SK-N-SH (cell line): ENCODE measurements at regions not wholly inside any gene's neighbourhood (a gene's known extent, or its start where the extent isn't known, plus 50 kb on each side); places are given as distances from the start of the nearest gene placed in this dataset.

Experiments used
- CTCF ChIA-PET: fragments of 300-600, 350-600 bp; formaldehyde crosslinking; extraction: SDS; loops from one replicate; lab custom pipeline; 2021; lab: Yijun Ruan, JAX
- POLR2A ChIA-PET: fragments of 350-600 bp; sonication (Branson Sonifier 250); formaldehyde crosslinking; extraction: SDS; loops from one replicate; lab custom pipeline; 2020; ENCODE audit warnings: antibody characterized with exemption, inconsistent platforms; lab: Yijun Ruan, JAX
- DNase-seq: peaks from one replicate; pipeline ENCODE4 v3.0.0; 2012
- H2AFZ ChIP-seq: fragments of 200-600 bp; sonication (generic); 2 replicates; pipeline ENCODE4 v1.8.1; 2016; ENCODE audit warnings: antibody characterized with exemption, mild to moderate bottlenecking, low read depth
- H3F3A ChIP-seq: fragments of 200-600 bp; sonication (generic); replicated peaks from 2 replicates; pipeline ENCODE3; 2016; ENCODE audit warnings: antibody characterized with exemption, mild to moderate bottlenecking; ENCODE audit not compliant: insufficient read depth
- H3K27ac ChIP-seq, 2 experiments: fragments of 200-500 bp in 1 of 2; fragments of 200-600 bp in 1 of 2; sonication (Bioruptor generic) in 1 of 2; sonication (generic), shearing (Covaris generic) in 1 of 2; 2 replicates each; pipeline versions ENCODE4 v1.5.1 to v1.6.1; 2014 to 2016; ENCODE audit warnings: low read depth in 2 of 2, inconsistent platforms in 1 of 2, low read length in 1 of 2, mild to moderate bottlenecking in 1 of 2, mixed read lengths in 1 of 2
- H3K27me3 ChIP-seq: fragments of 200-600 bp; sonication (generic), shearing (Covaris generic); 2 replicates; pipeline ENCODE4 v1.6.1; 2016; ENCODE audit warnings: mixed run types; ENCODE audit not compliant: insufficient read depth
- H3K36me3 ChIP-seq, 2 experiments: fragments of 200-500 bp in 1 of 2; fragments of 200-600 bp in 1 of 2; sonication (Bioruptor generic) in 1 of 2; sonication (generic) in 1 of 2; replicated peaks in 1 of 2; 2 replicates each; pipeline versions ENCODE3 to v1.5.1; 2014 to 2016; ENCODE audit warnings: low read length in 1 of 2, mild to moderate bottlenecking in 1 of 2; ENCODE audit not compliant: insufficient read depth in 2 of 2, control insufficient read depth in 1 of 2
- H3K4me1 ChIP-seq, 2 experiments: fragments of 200-500 bp in 1 of 2; fragments of 200-600 bp in 1 of 2; sonication (Bioruptor generic) in 1 of 2; sonication (generic), shearing (Covaris generic) in 1 of 2; 2 replicates each; pipeline versions ENCODE4 v1.5.1 to v1.6.1; 2014 to 2016; ENCODE audit warnings: low read depth in 1 of 2, low read length in 1 of 2, mixed run types in 1 of 2; ENCODE audit not compliant: insufficient read depth in 2 of 2, control insufficient read depth in 1 of 2
- H3K4me2 ChIP-seq: fragments of 200-600 bp; sonication (generic), shearing (Covaris generic); 2 replicates; pipeline ENCODE4 v1.6.1; 2017; ENCODE audit warnings: mixed run types
- H3K4me3 ChIP-seq, 2 experiments: fragments of 200-500 bp in 1 of 2; fragments of 200-600 bp in 1 of 2; sonication (Bioruptor generic) in 1 of 2; sonication (generic), shearing (Covaris generic) in 1 of 2; 2 replicates each; pipeline versions ENCODE4 v1.5.1 to v1.8.1; 2014 to 2016; ENCODE audit warnings: low read depth in 2 of 2, inconsistent platforms in 1 of 2, low read length in 1 of 2, mild to moderate bottlenecking in 1 of 2, mixed read lengths in 1 of 2, moderate library complexity in 1 of 2
- H3K79me2 ChIP-seq: fragments of 200-600 bp; sonication (generic); 2 replicates; pipeline ENCODE4 v1.8.1; 2017; ENCODE audit warnings: mild to moderate bottlenecking; ENCODE audit not compliant: insufficient read depth
- H3K9ac ChIP-seq: fragments of 200-600 bp; sonication (generic); 2 replicates; pipeline ENCODE4 v1.6.1; 2017; ENCODE audit warnings: mixed run types
- H3K9me2 ChIP-seq: fragments of 200-600 bp; sonication (generic); 2 replicates; pipeline ENCODE4 v1.6.1; 2017; ENCODE audit warnings: mixed run types
- H3K9me3 ChIP-seq: fragments of 200-600 bp; sonication (generic); 2 replicates; pipeline ENCODE4 v1.6.1; 2017; ENCODE audit warnings: mixed run types, mild to moderate bottlenecking, moderate library complexity
- H4K20me1 ChIP-seq: fragments of 200-600 bp; sonication (generic); 2 replicates; pipeline ENCODE4 v1.6.1; 2017; ENCODE audit warnings: mild to moderate bottlenecking, mixed run types; ENCODE audit not compliant: insufficient read depth
- EP300 ChIP-seq, 2 experiments: IDR thresholded peaks; 2 replicates each; pipeline versions ENCODE4 v1.4.0 to v1.6.1; 2012; ENCODE audit warnings: borderline replicate concordance in 1 of 2, low read depth in 1 of 2, low read length in 1 of 2
- GABPA ChIP-seq: IDR thresholded peaks from 2 replicates; pipeline ENCODE4 v1.4.0; 2012; ENCODE audit warnings: low read depth, mild to moderate bottlenecking
- JUND ChIP-seq: IDR thresholded peaks from 2 replicates; pipeline ENCODE4 v1.4.0; 2012
- NRF1 ChIP-seq: IDR thresholded peaks from 2 replicates; pipeline ENCODE4 v1.6.1; 2012; ENCODE audit warnings: low read depth, mild to moderate bottlenecking, low read length
- PBX3 ChIP-seq: IDR thresholded peaks from 2 replicates; pipeline ENCODE4; 2012
- POLR2AphosphoS5 ChIP-seq: IDR thresholded peaks from 2 replicates; pipeline ENCODE4 v1.6.1; 2012; ENCODE audit warnings: low read depth, low read length
- RAD21 ChIP-seq: IDR thresholded peaks from 2 replicates; pipeline ENCODE4 v1.6.1; 2012; ENCODE audit warnings: mild to moderate bottlenecking, low read length
- RFX5 ChIP-seq: IDR thresholded peaks from 2 replicates; pipeline ENCODE4 v1.6.1; 2012; ENCODE audit warnings: mild to moderate bottlenecking, improper control_type of control experiment, low read length
- RXRA ChIP-seq: IDR thresholded peaks from 2 replicates; pipeline ENCODE4 v1.4.0; 2012; ENCODE audit warnings: low read depth, mild to moderate bottlenecking, borderline replicate concordance
- SIN3A ChIP-seq: IDR thresholded peaks from 2 replicates; pipeline ENCODE4 v1.6.1; 2012; ENCODE audit warnings: low read depth, mild to moderate bottlenecking, low read length, moderate library complexity, borderline replicate concordance
- TAF1 ChIP-seq: IDR thresholded peaks from 2 replicates; pipeline ENCODE4 v1.6.1; 2012; ENCODE audit warnings: low read depth, mild to moderate bottlenecking, low read length, moderate library complexity, borderline replicate concordance
- USF1 ChIP-seq: IDR thresholded peaks from 2 replicates; pipeline ENCODE4 v1.4.0; 2012; ENCODE audit warnings: low read depth, borderline replicate concordance
- WGBS: methylation state at CpG from one replicate; pipeline ENCODE4 v1.1.6; 2017; ENCODE audit warnings: low lambda C conversion rate; 5-methylcytosine and 5-hydroxymethylcytosine counted together

- Histone ChIP-seq H3K9me3 (no peaks in the 10 kb centered on the region), H2AFZ (no peak overlapping the region), H3K4me3 (no peak overlapping the region), H3F3A (peaks cover 10% of the 10 kb centered on the region), H3K27me3 (no peaks in the 10 kb centered on the region), H4K20me1 (no peaks in the 10 kb centered on the region), H3K4me1 (no peaks in the 10 kb centered on the region), H3K36me3 (no peaks in the 10 kb centered on the region), H3K9ac (no peak overlapping the region), H3K9me2 (no peaks in the 10 kb centered on the region), H3K79me2 (no peaks in the 10 kb centered on the region), H3K27ac (no peak overlapping the region), H3K4me2 (no peak overlapping the region)
- TF ChIP-seq EP300 (IDR thresholded peaks at IDR 0.05; ENCODE audit: borderline replicate concordance in 1 of 2, low read depth in 1 of 2, low read length in 1 of 2), result no peak
- no peak for TF ChIP-seq RFX5
- TF ChIP-seq POLR2AphosphoS5, result no peak
- TF ChIP-seq GABPA, result no peak
- no peak for TF ChIP-seq RAD21
- no peak for TF ChIP-seq SIN3A
- TF ChIP-seq NRF1, result no peak
- TF ChIP-seq JUND, result no peak
- TF ChIP-seq TAF1, result no peak
- ChIA-PET POLR2A (no interaction called here), CTCF (interaction anchor here (0.8 to 1.0 kb wide), 2 partner anchors 172 to 251 kb away, joined by 3 read pairs; no protein-coding TSS in a partner anchor)
- no peak for DNase-seq
- WGBS, result 11% methylated on average over 3 of the region's 3 CpGs
Measured at GRCh38 chr15:98150536-98150935, 190.0 kb downstream of the ARRDC4 start.

- H3K27ac ChIP-seq, result no peak overlapping the region
- H3F3A ChIP-seq, result peaks cover 10% of the 10 kb centered on the region
- no peaks in the 10 kb centered on the region for H3K27me3 ChIP-seq
- H3K4me1 ChIP-seq, result no peaks in the 10 kb centered on the region
- H2AFZ ChIP-seq, result no peak overlapping the region
- 31% methylated on average over 2 of the region's 2 CpGs for WGBS
- ChIA-PET CTCF (no interaction called here), POLR2A (no interaction called here)
- H3K9ac ChIP-seq, result no peak overlapping the region
- H3K36me3 ChIP-seq, result no peaks in the 10 kb centered on the region
- H3K4me2 ChIP-seq, result no peak overlapping the region
- H3K9me2 ChIP-seq, result no peaks in the 10 kb centered on the region
- TF ChIP-seq GABPA, result no peak
- TF ChIP-seq RAD21, result no peak
- no peak for TF ChIP-seq TAF1
- no peak for TF ChIP-seq RXRA
- TF ChIP-seq USF1, result no peak
- no peak for TF ChIP-seq PBX3
- H4K20me1 ChIP-seq, result no peaks in the 10 kb centered on the region
- H3K79me2 ChIP-seq, result no peaks in the 10 kb centered on the region
- DNase-seq, result no peak
- no peak overlapping the region for H3K4me3 ChIP-seq
- no peaks in the 10 kb centered on the region for H3K9me3 ChIP-seq
Measured at GRCh38 chr15:98151096-98151495, 190.6 kb downstream of the ARRDC4 start.
